CD4-positive, alpha-beta T cell (primary cell): ENCODE measurements at regions not wholly inside any gene's neighbourhood (a gene's known extent, or its start where the extent isn't known, plus 50 kb on each side); places are given as distances from the start of the nearest gene placed in this dataset.

ENCODE experiments used
- ATAC-seq: fragments of 200-7000 bp; cut with Tn5 transposase; one replicate; pipeline ENCODE4 v1.10.0; 2022; ENCODE audit warnings: mild to moderate bottlenecking; ENCODE audit not compliant: poor library complexity
- CTCF ChIA-PET: fragments of 350-600 bp; sonication (Branson Sonifier 250); formaldehyde crosslinking; loops from one replicate; lab custom pipeline; 2021; ENCODE audit warnings: antibody characterized with exemption, inconsistent platforms; lab: Charles Lee
- POLR2A ChIA-PET: fragments of 350-600 bp; sonication (Branson Sonifier 250); formaldehyde crosslinking; loops from one replicate; lab custom pipeline; 2021; ENCODE audit warnings: antibody characterized with exemption, inconsistent platforms; lab: Charles Lee
- DNase-seq, 14 experiments: peaks; one replicate each; pipeline ENCODE4 v3.0.0-alpha.2; 2013 to 2020; ENCODE audit warnings: mixed read lengths in 2 of 14
- H3K27ac ChIP-seq, 2 donors: one replicate each; pipeline versions ENCODE4 v1.5.1 to v1.7.0; 2013; ENCODE audit warnings: low read length in 2 of 2, low read depth in 1 of 2, mild to moderate bottlenecking in 1 of 2
- H3K27me3 ChIP-seq, 2 experiments: 1 replicate in 1 of 2; 2 replicates in 1 of 2; pipeline versions ENCODE4 v1.6.1 to v1.7.0; 2013; ENCODE audit warnings: low read length in 2 of 2, control low read depth in 1 of 2, mild to moderate bottlenecking in 1 of 2, moderate library complexity in 1 of 2; ENCODE audit not compliant: insufficient read depth in 2 of 2, control insufficient read depth in 1 of 2
- H3K36me3 ChIP-seq: one replicate; pipeline ENCODE4 v1.6.1; 2013; ENCODE audit warnings: low read length, control low read depth; ENCODE audit not compliant: insufficient read depth
- H3K4me1 ChIP-seq: one replicate; pipeline ENCODE4 v1.6.1; 2013; ENCODE audit warnings: low read length, control low read depth; ENCODE audit not compliant: insufficient read depth
- H3K4me3 ChIP-seq: one replicate; pipeline ENCODE4 v1.5.1; 2013; ENCODE audit warnings: mild to moderate bottlenecking, low read length, moderate library complexity
- H3K9me3 ChIP-seq, 2 experiments: 1 replicate in 1 of 2; 2 replicates in 1 of 2; pipeline versions ENCODE4 v1.6.1 to v1.7.0; 2013; ENCODE audit warnings: low read length in 2 of 2, mild to moderate bottlenecking in 2 of 2, control low read depth in 1 of 2, moderate library complexity in 1 of 2; ENCODE audit not compliant: control insufficient read depth in 1 of 2, insufficient read depth in 1 of 2
- H3K27ac Mint-ChIP-seq: one replicate; pipeline ENCODE4 v1.8.0; 2020; ENCODE audit warnings: mixed read lengths
- H3K27me3 Mint-ChIP-seq: one replicate; pipeline ENCODE4 v1.8.0; 2021; ENCODE audit warnings: mixed read lengths
- H3K36me3 Mint-ChIP-seq: one replicate; pipeline ENCODE4 v1.8.0; 2021; ENCODE audit warnings: low read depth, mixed read lengths
- H3K4me1 Mint-ChIP-seq: one replicate; pipeline ENCODE4 v1.8.0; 2021; ENCODE audit warnings: low read depth, mixed read lengths
- H3K4me3 Mint-ChIP-seq: one replicate; pipeline ENCODE4 v1.8.0; 2020; ENCODE audit warnings: mild to moderate bottlenecking, mixed read lengths
- H3K9me3 Mint-ChIP-seq: one replicate; pipeline ENCODE4 v1.8.0; 2020; ENCODE audit warnings: mixed read lengths
- CTCF ChIP-seq: fragments of 200-600 bp; IDR thresholded peaks from one replicate; pipeline ENCODE4 v1.8.0; 2022; ENCODE audit warnings: antibody characterized with exemption, mild to moderate bottlenecking
- intact Hi-C, 2 experiments: fragments of 100-400 bp; cut with DNase I in 1 of 2; cut with micrococcal nuclease in 1 of 2; formaldehyde crosslinking; loops; one replicate each; pipeline versions ENCODE4 v1.15.1 to v1.9.0; 2023 to 2025; cut with DNase I, micrococcal nuclease

- POLR2A ChIA-PET = no interaction called here
- Histone ChIP-seq H3K9me3 (no peaks in the 10 kb centered on the region), H3K4me3 (no peak overlapping the region), H3K27ac (no peak overlapping the region), H3K27me3 (no peaks in the 10 kb centered on the region), H3K4me1 (no peaks in the 10 kb centered on the region), H3K36me3 (no peaks in the 10 kb centered on the region)
- CTCF ChIA-PET = no interaction called here
- Mint-ChIP-seq H3K9me3 (peaks cover 2% of the 10 kb centered on the region), H3K27me3 (no peaks in the 10 kb centered on the region), H3K27ac (no peak overlapping the region), H3K4me3 (no peak overlapping the region), H3K36me3 (no peaks in the 10 kb centered on the region), H3K4me1 (no peaks in the 10 kb centered on the region)
- intact Hi-C loops = no loop called here
- ATAC-seq (no peak), DNase-seq (no peak)
- no peak for TF ChIP-seq CTCF
Measured at GRCh38 chr11:96943970-96944369, 554.2 kb downstream of the JRKL start.

- H3K36me3 ChIP-seq = no peaks in the 10 kb centered on the region
- POLR2A ChIA-PET = no interaction called here
- no peak overlapping the region for H3K27ac ChIP-seq
- H3K36me3 Mint-ChIP-seq = no peaks in the 10 kb centered on the region
- no peak overlapping the region for H3K4me3 ChIP-seq
- ATAC-seq (no peak), DNase-seq (no peak)
- H3K27me3 ChIP-seq = no peaks in the 10 kb centered on the region
- CTCF ChIA-PET = interaction anchor here (0.7 kb wide), 1 partner anchor 246 kb away, joined by 5 read pairs; no protein-coding TSS in a partner anchor
- H3K9me3 Mint-ChIP-seq = peaks cover 8% of the 10 kb centered on the region
- no peaks in the 10 kb centered on the region for H3K4me1 Mint-ChIP-seq
- H3K27ac Mint-ChIP-seq = no peak overlapping the region
- H3K4me1 ChIP-seq = no peaks in the 10 kb centered on the region
- no peak overlapping the region for H3K4me3 Mint-ChIP-seq
- TF ChIP-seq CTCF = no peak
- intact Hi-C loops = no loop called here
- no peaks in the 10 kb centered on the region for H3K9me3 ChIP-seq
- no peaks in the 10 kb centered on the region for H3K27me3 Mint-ChIP-seq
Measured at GRCh38 chr11:96948066-96948465, 558.3 kb downstream of the JRKL start.

DNA sequence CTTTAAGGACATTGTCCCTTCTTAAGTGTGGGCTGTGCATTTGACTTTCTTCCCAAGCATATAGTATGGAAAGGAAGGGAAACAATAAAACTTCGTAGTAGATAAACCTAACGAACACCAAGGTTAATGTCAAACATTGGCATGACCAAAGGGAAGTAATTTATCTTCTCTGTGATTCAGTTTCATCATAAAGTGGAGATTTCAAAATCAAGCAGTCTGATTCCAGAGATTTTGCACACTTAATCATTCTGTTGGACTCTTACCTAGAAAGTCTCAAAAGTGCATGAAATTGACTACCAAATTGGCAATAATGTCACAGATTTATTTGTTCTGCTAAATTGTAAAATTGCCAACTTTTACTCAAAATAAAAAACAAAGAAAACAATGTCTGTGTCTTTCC lies 559.7 kb downstream of the JRKL start:
- Mint-ChIP-seq H3K9me3 (peaks cover 5% of the 10 kb centered on the region), H3K27ac (no peak overlapping the region), H3K4me1 (no peaks in the 10 kb centered on the region), H3K27me3 (no peaks in the 10 kb centered on the region), H3K4me3 (no peak overlapping the region), H3K36me3 (no peaks in the 10 kb centered on the region)
- intact Hi-C loops = no loop called here
- H3K27ac ChIP-seq = no peak overlapping the region
- no peaks in the 10 kb centered on the region for H3K27me3 ChIP-seq
- POLR2A ChIA-PET = no interaction called here
- no peaks in the 10 kb centered on the region for H3K4me1 ChIP-seq
- TF ChIP-seq CTCF = no peak
- CTCF ChIA-PET = no interaction called here
- H3K9me3 ChIP-seq = no peaks in the 10 kb centered on the region
- H3K4me3 ChIP-seq = no peak overlapping the region
- DNase-seq (no peak), ATAC-seq (no peak)
- no peaks in the 10 kb centered on the region for H3K36me3 ChIP-seq
